Keratinocyte (primary cell): ENCODE measurements at regions not wholly inside any gene's neighbourhood (a gene's known extent, or its start where the extent isn't known, plus 50 kb on each side); places are given as distances from the start of the nearest gene placed in this dataset.

Experiments used
- EZH2 ChIP-seq: IDR thresholded peaks from one replicate; pipeline ENCODE4 v1.6.1; 2012; ENCODE audit warnings: inconsistent platforms, mild to moderate bottlenecking, low read length, moderate library complexity
- TF ChIP-seq, protein P1 (sequence below), 3 experiments: IDR thresholded peaks in 1 of 3; conservative IDR thresholded peaks in 1 of 3; optimal IDR thresholded peaks in 1 of 3; 2 replicates in 2 of 3; 3 replicates in 1 of 3; pipeline versions ENCODE3 to v1.5.1; 2011; ENCODE audit warnings: low read length in 3 of 3, mild to moderate bottlenecking in 3 of 3, moderate library complexity in 2 of 3, control low read depth in 1 of 3, inconsistent platforms in 1 of 3; ENCODE audit not compliant: insufficient read depth in 2 of 3; ENCODE audit errors: extremely low read depth in 1 of 3

DNA sequence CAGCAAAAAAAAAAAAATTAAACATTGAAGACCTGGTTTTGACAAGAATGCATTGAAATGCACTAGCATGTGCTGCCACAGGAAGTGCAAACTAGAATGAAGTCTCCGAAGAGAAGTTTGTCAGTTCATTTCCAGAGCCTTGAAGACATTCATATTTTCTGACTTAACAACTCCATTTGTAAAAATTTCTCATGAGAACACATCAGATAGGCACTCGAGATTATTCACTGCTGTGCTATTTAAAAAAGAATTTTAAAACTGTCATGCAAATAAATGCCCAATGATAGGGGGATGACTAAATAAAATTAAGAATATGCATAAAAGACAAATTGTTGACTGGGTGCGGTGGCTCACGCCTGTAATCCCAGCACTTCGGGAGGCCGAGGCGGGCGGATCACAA is 394.6 kb upstream of the JARID2 start:
- TF ChIP-seq EZH2 = no peak
- TF ChIP-seq, protein P1, sequence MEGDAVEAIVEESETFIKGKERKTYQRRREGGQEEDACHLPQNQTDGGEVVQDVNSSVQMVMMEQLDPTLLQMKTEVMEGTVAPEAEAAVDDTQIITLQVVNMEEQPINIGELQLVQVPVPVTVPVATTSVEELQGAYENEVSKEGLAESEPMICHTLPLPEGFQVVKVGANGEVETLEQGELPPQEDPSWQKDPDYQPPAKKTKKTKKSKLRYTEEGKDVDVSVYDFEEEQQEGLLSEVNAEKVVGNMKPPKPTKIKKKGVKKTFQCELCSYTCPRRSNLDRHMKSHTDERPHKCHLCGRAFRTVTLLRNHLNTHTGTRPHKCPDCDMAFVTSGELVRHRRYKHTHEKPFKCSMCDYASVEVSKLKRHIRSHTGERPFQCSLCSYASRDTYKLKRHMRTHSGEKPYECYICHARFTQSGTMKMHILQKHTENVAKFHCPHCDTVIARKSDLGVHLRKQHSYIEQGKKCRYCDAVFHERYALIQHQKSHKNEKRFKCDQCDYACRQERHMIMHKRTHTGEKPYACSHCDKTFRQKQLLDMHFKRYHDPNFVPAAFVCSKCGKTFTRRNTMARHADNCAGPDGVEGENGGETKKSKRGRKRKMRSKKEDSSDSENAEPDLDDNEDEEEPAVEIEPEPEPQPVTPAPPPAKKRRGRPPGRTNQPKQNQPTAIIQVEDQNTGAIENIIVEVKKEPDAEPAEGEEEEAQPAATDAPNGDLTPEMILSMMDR (optimal IDR thresholded peaks at IDR 0.05 in 1 of 3, IDR thresholded peaks at IDR 0.05 in 1 of 3, conservative IDR thresholded peaks at IDR 0.05 in 1 of 3; ENCODE audit: extremely low read depth in 1 of 3, insufficient read depth in 2 of 3, low read length in 3 of 3) = no peak
